KMS-11 (cell line): ENCODE measurements at regions not wholly inside any gene's neighbourhood (a gene's known extent, or its start where the extent isn't known, plus 50 kb on each side); places are given as distances from the start of the nearest gene placed in this dataset.
A peak's percentile ranks its signal among the peaks of the same experiment; 100 is the strongest.

ENCODE experiments used
- H2AFZ ChIP-seq: fragments of 200-600 bp; sonication (generic); 2 replicates; pipeline ENCODE4 v1.6.1; 2016; ENCODE audit warnings: antibody characterized with exemption, mixed run types, low read depth
- H3K27ac ChIP-seq: fragments of 200-600 bp; sonication (generic); 2 replicates; pipeline ENCODE4 v1.6.1; 2016; ENCODE audit warnings: mild to moderate bottlenecking, mixed run types
- H3K27me3 ChIP-seq: fragments of 200-600 bp; sonication (generic); 2 replicates; pipeline ENCODE4 v1.6.1; 2017; ENCODE audit warnings: mild to moderate bottlenecking, low read depth, mixed run types, moderate library complexity; ENCODE audit not compliant: insufficient read depth
- H3K36me3 ChIP-seq: fragments of 200-600 bp; sonication (generic); 2 replicates; pipeline ENCODE4 v1.6.1; 2017; ENCODE audit warnings: mild to moderate bottlenecking, mixed run types; ENCODE audit not compliant: insufficient read depth
- H3K4me1 ChIP-seq: fragments of 200-600 bp; sonication (generic); 2 replicates; pipeline ENCODE4 v1.6.1; 2016; ENCODE audit warnings: mild to moderate bottlenecking, low read depth, mixed run types; ENCODE audit not compliant: poor library complexity, severe bottlenecking
- H3K4me2 ChIP-seq: fragments of 200-600 bp; sonication (generic); 2 replicates; pipeline ENCODE4 v1.7.0; 2016; ENCODE audit warnings: mild to moderate bottlenecking, mixed run types
- H3K4me3 ChIP-seq: fragments of 200-600 bp; sonication (generic); IDR thresholded peaks from 2 replicates; pipeline ENCODE4 v1.6.1; 2017; ENCODE audit warnings: low read depth, low read length, mixed read lengths; ENCODE audit not compliant: insufficient read depth
- H3K79me2 ChIP-seq: fragments of 200-600 bp; sonication (generic); 2 replicates; pipeline ENCODE4 v1.6.1; 2016; ENCODE audit warnings: low read depth, mixed run types; ENCODE audit not compliant: insufficient read depth
- H3K9ac ChIP-seq: fragments of 200-600 bp; sonication (generic); 2 replicates; pipeline ENCODE4 v1.6.1; 2016; ENCODE audit warnings: mild to moderate bottlenecking, mixed run types
- H4K20me1 ChIP-seq: fragments of 200-600 bp; sonication (generic); 2 replicates; pipeline ENCODE4 v1.6.1; 2016; ENCODE audit warnings: mild to moderate bottlenecking, mixed run types; ENCODE audit not compliant: insufficient read depth
- CTCF ChIP-seq: fragments of 200-600 bp; sonication (generic); conservative IDR thresholded peaks from 2 replicates; pipeline ENCODE4 v1.6.1; 2017; ENCODE audit warnings: low read depth, mild to moderate bottlenecking, antibody characterized with exemption, low read length, moderate library complexity, mixed read lengths

GRCh38 chr14:36373982-36374673, 53.7 kb upstream of the MBIP start:
- H3K36me3 ChIP-seq, result no peaks in the 10 kb centered on the region
- H3K9ac ChIP-seq, result no peak overlapping the region
- H3K27ac ChIP-seq, result no peak overlapping the region
- peak overlapping the region; percentile 36; the same call in 1 of the 2 replicates for H2AFZ ChIP-seq
- no peaks in the 10 kb centered on the region for H3K79me2 ChIP-seq
- H3K4me3 ChIP-seq, result no peak overlapping the region
- TF ChIP-seq CTCF, result peak; percentile 79
- H3K4me2 ChIP-seq, result no peak overlapping the region; the same call in 1 of the 2 replicates
- H4K20me1 ChIP-seq, result no peaks in the 10 kb centered on the region
- H3K27me3 ChIP-seq, result no peaks in the 10 kb centered on the region
- peaks cover 5% of the 10 kb centered on the region for H3K4me1 ChIP-seq
